HG03103 (cell line): ENCODE measurements at regions not wholly inside any gene's neighbourhood (a gene's known extent, or its start where the extent isn't known, plus 50 kb on each side); places are given as distances from the start of the nearest gene placed in this dataset.
"Not testable (repeated sequence)": the region's sequence is repeated elsewhere in the genome, so short reads cannot be mapped to it uniquely, and the experiment has no call there.

ENCODE experiments used
- ATAC-seq: cut with Tn5 transposase; IDR thresholded peaks from one replicate; pipeline ENCODE4 v1.9.1; 2021; ENCODE audit warnings: low read depth; ENCODE audit not compliant: unreplicated experiment

DNA sequence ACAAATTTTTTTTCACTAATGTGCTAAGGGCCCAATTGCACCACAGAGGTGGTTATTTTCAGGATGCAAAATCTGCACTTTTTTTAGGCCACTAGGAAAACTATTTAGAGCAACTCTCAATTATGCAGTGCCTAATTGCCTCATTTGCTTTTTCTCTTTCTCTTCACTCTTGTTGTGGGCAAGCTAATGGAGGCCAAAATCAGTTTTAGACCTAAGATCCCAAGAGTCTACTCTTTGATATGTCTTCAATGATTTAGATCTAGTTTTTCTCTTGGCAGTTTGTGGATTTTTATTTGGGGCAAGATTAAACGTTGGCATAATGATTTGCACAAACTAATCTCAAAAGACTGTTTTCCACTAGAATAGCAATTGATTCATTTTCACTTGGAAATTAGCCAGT lies 1996.9 kb downstream of the LRRC4C start:
- ATAC-seq: no peak

DNA sequence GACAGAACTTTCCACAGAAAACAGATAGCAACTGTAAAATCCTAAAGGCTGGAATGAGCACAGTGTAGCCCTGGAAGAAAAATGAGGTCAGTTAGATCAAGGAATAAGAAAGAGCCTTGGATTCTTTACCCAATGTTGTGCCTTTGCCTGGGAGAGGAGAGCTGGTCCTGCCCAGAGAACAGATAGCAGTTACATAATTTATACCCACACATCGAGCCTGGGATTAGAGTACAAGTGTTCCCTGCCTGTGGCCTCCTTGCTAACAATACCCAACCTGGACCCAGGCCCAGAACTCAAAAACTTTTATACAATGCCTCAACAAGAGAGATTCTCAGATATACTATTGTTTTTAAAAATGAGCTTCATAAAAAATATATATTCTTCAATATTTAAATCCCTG lies 1998.4 kb downstream of the LRRC4C start:
- ATAC-seq: no peak

DNA sequence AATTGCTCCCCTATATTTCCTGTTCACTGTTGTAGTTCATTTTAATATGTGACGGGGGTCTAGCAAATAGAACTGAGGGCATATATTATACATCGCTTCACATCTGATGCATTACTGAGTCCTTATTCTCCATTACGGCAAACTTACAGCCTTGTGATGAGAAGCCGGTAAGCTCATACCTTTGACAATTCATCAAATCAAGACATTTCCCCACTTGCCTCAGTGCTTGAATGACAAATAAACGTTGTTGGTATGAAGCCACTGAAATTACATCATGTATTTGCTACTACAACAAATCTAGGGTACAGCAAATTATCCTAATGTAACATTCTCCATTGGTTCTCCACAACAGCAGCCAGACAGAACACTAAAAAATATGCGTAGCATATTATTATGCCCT lies 1999.8 kb downstream of the LRRC4C start:
- ATAC-seq: no peak

DNA sequence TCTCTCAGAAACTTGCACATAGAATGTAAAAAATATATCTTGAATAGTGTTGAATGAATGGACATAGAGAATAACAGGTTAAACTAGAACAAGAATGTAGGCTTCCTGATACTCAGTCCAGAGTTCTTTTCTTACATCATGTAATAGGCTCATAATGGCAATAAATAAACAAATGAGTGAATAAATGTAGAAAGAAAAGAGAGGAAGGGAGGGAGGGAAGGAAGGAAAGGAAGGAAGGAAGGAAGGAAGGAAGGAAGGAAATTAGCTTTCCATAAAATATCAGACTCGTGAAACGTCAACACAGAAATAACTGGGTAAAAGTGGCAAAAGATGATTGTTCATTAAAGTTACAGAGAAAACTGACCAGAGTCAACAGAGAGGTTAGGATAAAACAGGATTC lies 2001.0 kb downstream of the LRRC4C start:
- ATAC-seq: no peak

DNA sequence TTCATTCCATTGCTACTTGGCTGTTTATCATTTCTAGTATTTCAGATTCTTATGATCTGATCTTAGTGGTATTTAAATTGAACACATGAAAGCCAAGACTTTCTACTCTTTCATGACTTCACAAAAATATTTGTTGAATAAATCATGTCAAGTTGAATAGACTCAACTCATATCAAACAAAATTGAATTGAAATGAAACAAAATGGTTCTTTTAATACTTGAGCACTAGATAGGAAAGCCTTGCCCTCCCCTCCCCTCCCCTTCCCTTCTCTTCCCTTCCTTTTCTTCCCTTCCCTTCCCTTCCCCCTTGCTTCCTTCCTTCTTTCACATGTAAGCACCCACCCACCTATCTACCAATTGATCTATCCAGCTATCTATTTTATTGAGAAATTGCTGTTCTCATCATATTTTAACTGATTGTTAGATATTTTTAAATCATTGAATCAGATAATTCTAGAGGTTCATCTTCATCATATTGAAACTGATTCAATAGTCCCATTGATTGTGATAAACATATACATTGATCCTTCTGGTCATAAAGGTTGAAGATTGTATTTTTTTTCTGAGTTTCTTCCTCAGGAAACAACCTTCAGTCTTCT lies 2015.9 kb downstream of the LRRC4C start:
- ATAC-seq: no peak

DNA sequence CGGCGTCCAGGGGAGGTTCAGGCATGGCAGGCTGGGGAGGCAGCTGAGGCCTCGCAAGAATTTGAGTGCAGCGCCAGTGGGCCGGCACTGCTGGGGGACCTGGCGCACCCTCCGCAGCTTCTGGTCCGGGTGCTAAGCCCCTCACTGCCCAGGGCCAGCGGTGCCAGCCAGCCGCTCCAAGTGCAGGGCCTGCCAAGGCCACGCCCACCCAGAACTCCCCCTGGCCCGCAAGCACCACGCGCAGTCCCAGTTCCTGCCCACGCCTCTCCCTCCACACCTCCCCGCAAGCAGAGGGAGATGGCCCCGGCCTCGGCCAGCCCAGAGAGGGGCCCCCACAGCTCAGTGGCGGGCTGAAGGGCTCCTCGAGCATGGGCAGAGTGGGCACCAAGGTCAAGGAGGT lies 2017.3 kb downstream of the LRRC4C start:
- no peak for ATAC-seq

DNA sequence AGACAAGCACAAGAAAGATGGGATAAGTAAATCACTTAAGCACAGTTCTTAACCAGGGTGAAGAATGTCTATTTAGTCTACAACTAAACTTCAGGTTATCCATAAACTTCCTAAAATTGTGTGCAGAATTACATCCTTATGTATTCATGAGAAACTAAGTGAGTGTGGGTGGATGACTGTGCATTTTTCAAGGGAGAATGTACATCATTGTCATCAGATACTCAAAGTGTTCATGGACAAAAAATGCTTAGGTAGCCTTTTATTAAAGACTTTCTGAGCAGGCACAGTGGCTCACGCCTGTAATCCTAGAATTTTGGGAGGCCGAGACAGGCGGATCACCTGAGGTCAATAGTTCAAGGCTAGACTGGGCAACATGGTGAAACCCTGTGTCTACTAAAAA lies 2023.8 kb downstream of the LRRC4C start:
- ATAC-seq: no peak

DNA sequence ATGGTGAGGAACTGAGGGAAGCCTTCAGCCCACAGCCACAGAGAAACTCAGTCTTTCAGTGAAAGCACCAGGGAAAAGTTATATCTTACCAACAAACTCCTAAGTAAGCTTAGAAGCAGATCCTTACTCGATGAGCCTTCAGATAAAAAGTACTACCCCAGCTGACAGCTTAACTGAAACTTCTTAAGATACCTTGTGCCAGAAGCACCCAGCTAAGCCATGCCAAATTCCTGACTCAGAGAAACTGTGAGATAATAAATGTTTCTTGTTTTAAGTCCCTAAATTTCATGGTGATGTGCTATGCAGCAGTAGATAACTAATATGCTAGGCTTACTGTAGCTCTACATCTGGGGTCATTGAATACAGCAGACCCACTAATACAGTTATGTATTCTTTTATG lies 2025.0 kb downstream of the LRRC4C start:
- ATAC-seq: no peak

DNA sequence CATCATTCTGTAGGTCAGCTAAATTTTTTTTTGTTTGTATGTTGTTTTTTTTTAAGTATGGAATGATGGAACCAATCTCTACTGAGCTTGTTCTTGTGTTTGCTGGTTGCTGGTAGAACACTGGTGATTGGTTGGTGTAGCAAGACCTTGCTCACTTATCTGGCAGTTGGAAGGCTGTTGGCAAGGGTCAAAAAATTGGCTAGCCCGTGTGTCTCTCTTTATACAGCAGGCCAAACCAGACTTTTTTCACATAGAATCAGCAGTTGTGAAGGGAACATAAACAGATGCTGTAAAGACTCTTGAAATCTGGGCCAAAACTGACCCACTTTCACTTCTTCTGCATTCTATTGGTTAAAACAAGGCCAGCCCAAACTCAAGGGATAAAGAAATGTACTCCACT lies 2026.5 kb downstream of the LRRC4C start:
- no peak for ATAC-seq

DNA sequence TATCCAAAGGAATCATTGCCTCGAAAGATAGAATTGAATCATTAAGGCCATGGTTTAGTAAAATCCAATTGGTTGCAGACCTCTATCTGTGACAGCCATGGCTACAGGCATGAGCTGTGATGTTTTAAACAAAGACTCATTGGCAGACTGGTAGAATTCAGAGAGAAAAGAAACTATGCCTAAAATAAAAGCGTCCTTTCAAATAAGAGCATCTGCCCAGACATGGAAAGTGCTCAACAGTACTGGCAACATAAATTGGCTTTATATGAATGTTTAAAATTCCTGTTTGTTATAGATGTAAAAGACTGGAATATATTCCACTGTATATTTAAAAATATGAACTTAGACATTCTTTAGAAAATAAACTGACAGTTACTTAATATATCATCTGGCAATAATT lies 2034.2 kb downstream of the LRRC4C start:
- no peak for ATAC-seq

DNA sequence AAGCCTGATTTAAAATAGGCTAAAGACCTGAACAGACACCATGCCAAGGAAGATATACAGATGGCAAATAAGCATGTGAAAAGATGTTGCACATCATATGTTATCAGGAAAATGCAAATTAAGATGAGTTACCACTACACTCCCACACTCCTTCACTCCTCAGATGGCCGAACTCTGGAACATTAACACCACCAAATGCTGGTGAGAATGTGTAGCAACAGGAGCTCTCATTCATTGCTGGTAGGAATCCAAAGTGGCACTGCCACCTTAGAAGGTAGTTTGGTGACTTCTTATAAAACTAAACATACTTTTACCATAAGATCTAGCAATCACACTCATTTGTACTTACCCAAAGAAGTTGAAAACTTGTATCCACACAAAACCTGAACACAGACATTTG lies 2047.3 kb downstream of the LRRC4C start:
- no peak for ATAC-seq

DNA sequence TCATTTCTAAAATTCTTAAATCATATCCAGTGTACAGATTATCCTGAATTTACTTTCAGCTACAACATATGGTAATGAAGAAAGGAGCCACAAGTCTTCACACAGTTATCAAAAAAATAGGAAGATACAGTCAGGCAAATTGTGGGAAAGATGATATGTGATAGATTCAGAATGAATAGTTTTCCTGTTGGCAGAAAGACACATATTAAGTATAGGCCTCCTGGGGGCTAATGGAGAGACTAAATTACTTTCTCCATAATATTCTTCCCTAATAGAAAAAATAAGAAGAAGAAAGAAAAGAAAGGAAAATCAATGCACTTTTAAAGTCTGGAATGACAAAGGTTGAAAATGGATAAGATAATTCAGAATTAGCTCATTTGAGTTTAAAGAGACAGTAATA lies 2073.5 kb downstream of the LRRC4C start:
- ATAC-seq: no peak

DNA sequence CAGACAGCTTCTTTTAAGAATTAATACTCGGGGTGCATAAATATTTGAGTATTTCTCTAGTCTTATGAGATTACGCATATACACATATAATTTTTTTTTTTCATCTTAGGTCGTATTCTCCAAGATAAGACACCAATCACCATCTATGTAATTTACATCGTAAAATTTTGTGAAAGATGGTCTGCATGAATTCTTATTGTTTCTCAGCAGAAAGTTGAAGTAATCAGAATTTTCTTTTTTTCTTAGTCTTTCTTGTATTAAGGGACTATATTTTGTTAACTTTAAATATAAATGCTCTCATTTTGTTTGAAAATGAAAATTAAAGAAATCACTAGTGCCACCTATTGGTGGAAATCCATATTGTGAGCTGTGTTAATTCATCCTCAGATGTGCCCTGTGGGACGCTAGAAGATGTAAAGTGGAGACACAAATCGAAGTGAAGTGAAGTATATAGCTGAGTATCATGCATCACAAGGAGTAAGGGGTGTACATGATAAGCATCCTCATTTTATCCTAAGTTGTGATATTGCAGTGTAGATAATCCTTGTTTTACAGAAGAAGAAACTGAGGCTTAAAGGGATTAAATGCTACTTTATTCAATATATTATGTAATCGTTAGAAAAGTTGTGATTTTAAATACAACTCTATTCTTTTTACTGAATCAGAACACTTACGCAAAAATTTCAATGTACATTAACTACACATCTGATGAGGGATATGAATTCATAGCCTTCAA lies 2084.3 kb downstream of the LRRC4C start:
- ATAC-seq: no peak

DNA sequence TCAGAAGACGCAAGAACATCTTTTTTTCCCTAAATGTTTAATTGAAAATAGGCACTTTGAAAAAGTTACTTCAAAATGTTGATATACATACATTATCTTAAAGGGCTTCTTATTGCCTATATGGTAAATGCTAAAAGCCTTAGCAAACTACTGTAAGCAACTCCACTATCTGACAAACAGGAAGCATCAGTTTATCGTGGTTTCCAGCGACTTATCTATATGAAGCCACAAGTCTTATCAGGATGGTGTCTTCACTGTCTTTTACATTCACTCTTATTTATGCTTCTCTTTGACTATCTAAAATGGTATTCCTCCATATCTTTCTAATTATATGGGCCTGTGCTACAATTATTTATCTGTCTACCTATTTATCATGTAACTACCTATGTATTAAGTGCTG lies 2091.9 kb downstream of the LRRC4C start:
- no peak for ATAC-seq

DNA sequence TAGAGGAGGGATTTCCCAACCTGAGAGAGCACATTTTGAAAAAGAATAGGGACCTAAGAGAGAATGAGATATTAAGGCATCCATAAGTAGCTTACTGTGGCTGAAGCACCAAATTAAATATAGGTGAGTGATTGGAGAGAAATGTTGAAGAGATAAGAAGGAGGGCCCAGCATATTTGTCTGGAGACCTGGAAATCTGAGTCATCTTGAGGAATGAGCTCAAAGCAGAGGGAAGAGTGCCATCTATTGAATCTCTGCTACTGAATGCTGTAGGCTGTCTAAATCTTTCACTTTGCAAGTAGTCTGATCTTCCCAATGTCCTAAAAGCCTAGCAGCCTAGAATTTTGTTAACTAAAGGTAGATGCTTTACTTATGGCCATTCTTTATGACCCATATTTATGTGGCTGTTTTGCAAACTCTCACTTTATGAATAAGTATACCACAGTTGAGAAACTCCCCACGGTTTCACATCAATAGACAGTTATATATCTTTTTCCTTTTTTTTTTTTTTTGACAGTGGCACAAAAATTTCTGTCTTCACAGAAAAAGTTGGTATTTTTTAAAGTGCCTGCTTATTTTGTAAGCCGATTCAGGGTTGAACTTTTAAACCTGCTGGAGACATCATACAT lies 2093.5 kb downstream of the LRRC4C start:
- ATAC-seq: no peak

DNA sequence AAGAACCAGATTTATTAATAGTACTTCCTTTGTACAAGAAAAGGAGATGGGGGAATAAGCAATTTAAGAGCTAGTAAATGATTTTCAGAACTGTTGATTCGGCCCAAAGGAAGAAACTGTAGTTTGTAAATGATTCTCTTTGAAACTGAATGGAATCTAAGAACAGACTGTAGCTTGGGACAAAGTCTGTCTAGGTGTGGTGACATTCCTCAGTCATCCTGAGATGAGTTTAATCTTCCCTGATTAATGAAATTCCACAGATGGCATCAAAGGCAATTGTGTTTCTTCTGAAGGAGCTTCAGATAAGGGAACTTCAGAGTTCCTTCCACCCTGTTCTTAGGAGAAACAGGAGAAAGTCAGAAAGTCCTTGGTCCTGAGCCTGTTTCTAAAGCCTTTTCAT lies 2095.9 kb downstream of the LRRC4C start:
- ATAC-seq: no peak

DNA sequence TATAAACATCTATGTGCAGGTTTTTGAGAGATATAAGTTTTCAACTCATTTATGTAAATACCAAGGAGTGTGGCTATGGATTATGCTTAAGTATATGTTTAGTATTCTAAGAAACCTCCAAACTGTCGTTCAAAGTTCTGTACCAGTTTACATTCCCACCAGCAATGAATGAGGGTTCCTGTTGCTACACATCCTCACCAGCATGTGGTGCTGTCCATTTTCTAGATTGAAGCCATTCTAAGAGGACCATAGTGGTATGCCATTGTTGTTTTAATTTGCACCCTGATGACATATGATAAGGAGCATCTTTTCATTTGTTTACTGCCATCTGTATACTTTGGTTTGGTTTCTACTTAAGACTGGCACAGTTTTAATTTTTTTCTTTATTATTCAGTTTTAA lies 2097.9 kb downstream of the LRRC4C start:
- ATAC-seq: no peak

DNA sequence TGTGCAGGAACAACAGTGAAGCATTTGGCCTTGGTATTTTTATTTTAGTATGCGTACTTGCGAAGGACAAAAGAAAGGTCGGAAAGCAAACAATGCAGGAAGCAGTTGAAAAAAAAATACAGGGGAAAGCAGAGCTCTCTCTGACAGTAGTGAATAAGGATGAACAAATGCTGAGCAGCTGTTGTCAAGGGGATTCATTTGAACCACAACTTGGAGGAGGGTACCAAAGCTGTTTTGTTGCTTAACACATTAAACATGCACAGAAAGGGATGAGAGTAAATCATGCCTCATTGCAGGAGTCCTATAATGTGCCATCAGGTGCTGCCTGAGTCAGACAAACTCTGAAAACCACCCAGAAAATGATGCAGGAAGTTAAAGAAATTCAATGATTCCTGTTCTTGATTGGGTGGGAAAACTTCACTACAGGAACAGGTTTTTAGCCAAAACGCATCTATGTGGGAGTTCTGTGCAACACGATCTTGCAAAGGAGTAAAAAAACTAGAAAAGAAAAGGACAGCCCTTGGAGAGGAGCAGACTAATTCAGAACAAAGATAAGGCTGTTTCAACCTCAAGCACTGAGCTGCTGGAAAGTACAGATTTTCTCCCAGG lies 2113.5 kb downstream of the LRRC4C start:
- ATAC-seq: no peak

DNA sequence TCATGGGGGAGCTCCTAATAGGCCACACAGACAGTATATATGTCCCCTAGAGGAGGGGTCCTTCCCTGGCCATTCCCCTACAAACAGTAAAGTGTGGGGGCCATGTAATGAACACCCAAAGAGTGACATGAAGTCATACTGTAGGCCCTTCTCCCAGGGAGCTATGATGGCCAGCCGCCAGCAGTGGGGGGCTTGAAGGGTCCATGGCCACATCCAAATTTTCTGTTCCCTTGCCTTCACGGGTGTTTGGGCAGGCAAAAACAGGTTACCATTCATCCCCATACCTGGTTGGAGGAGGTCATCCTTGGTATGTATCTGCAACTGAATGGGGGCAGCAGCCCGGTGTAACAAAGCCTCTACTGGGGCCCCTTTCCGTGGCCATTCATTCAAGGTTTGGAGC lies 2118.0 kb downstream of the LRRC4C start:
- no peak for ATAC-seq

DNA sequence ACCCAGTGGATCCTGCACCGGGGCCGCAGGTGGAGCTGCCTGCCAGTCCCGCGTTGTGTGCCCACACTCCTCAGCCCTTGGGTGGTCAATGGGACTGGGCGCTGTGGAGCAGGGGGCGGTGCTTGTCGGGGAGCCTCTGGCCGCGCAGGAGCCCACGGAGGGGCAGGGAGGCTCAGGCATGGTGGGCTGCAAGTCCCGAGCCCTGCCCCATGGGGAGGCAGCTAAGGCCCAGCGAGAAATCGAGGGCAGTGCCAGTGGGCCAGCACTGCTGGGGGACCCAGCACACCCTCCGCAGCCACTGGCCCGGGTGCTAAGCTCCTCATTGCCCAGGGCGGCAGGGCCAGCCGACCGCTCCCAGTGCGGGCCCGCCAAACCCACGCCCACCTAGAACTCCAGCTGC lies 2126.4 kb downstream of the LRRC4C start:
- ATAC-seq: not testable (repeated sequence)

DNA sequence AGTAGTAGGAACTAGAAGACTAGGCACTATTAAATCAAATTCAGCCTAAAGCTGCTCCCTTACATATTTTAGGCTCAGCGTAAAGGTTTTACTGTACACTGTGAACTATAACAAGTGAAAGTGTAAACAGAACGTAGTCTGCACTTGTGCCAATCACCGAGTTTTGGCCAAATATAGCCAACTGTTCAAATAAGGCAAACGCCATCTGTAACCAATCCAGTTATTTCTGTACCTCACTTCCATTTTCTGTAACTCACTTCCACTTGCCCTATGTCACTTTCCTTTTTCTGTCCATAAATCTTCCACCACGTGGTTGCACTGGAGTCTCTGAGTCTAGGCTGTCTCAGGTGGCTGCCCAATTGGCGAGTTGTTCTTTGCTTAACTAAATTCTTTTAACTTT lies 2132.2 kb downstream of the LRRC4C start:
- no peak for ATAC-seq

DNA sequence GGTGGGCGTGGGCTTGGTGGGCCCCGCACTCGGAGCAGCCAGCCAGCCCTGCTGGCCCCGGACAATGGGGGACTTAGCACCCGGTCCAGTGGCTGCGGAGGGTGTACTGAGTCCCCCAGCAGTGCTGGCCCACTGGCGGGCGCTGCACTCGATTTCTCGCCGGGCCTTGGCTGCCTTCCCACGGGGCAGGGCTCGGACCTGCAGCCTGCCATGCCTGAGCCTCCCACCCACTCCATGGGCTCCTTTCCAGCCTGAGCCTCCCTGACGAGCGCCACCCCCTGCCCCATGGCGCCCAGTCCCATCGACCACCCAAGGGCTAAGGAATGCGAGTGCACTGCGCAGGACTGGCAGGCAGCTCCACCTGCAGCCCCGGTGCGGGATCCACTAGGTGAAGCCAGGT lies 2147.6 kb downstream of the LRRC4C start:
- ATAC-seq: not testable (repeated sequence)
